Left lung (tissue), 4 donors: ENCODE measurements at regions not wholly inside any gene's neighbourhood (a gene's known extent, or its start where the extent isn't known, plus 50 kb on each side); places are given as distances from the start of the nearest gene placed in this dataset.
"Not testable (repeated sequence)": the region's sequence is repeated elsewhere in the genome, so short reads cannot be mapped to it uniquely, and the experiment has no call there.

Experiments used
- ATAC-seq: fragments of 200-7000 bp; cut with Tn5 transposase; one replicate; pipeline ENCODE4 v1.9.1; 2020; ENCODE audit warnings: moderate library complexity
- DNase-seq, 4 donors: peaks; one replicate each; pipeline ENCODE4 v3.0.0-alpha.2; 2013 to 2020
- H3K27ac ChIP-seq, 2 donors: fragments of 200-600 bp; sonication (generic) in 1 of 2; one replicate each; pipeline versions ENCODE4 v1.5.0 to v1.8.0; 2020 to 2021
- H3K27me3 ChIP-seq, 2 donors: fragments of 200-600 bp; sonication (generic) in 1 of 2; one replicate each; pipeline versions ENCODE4 v1.5.0 to v1.8.0; 2020 to 2021
- H3K36me3 ChIP-seq, 2 donors: fragments of 200-600 bp; sonication (generic) in 1 of 2; one replicate each; pipeline versions ENCODE4 v1.5.0 to v1.8.0; 2020 to 2021
- H3K4me1 ChIP-seq, 2 donors: fragments of 200-600 bp; one replicate each; pipeline ENCODE4 v1.8.0; 2021
- H3K4me3 ChIP-seq, 2 donors: fragments of 200-600 bp; sonication (generic) in 1 of 2; one replicate each; pipeline versions ENCODE4 v1.5.0 to v1.8.0; 2020 to 2021; ENCODE audit warnings: mild to moderate bottlenecking in 1 of 2
- H3K9me3 ChIP-seq, 2 donors: fragments of 200-600 bp; sonication (generic) in 1 of 2; one replicate each; pipeline versions ENCODE4 v1.5.0 to v1.8.0; 2020 to 2021
- CTCF ChIP-seq, 2 donors: fragments of 200-600 bp; sonication (generic) in 1 of 2; IDR thresholded peaks; one replicate each; pipeline versions ENCODE4 v1.5.0 to v1.8.0; 2021; ENCODE audit warnings: antibody characterized with exemption in 2 of 2
- intact Hi-C, 2 donors: fragments of 100-400 bp; cut with DNase I; formaldehyde crosslinking; loops; one replicate each; pipeline versions ENCODE4 v1.11.2 to v1.14.2; 2022
- donor health status: DM: no; HTN: yes; CAD: no.
- donor health status: DM: no; HTN: no; CAD: no.

- H3K4me3 ChIP-seq: no peak overlapping the region
- intact Hi-C loops: no loop called here
- H3K27me3 ChIP-seq: no peaks in the 10 kb centered on the region
- ATAC-seq (no peak), DNase-seq (no peak)
- no peaks in the 10 kb centered on the region for H3K4me1 ChIP-seq
- TF ChIP-seq CTCF (IDR thresholded peaks at IDR 0.05): no peak
- no peaks in the 10 kb centered on the region for H3K36me3 ChIP-seq
- H3K27ac ChIP-seq: no peak overlapping the region
- no peaks in the 10 kb centered on the region for H3K9me3 ChIP-seq
Measured at GRCh38 chr14:83972631-83973030, 1557.3 kb upstream of the FLRT2 start.

- ATAC-seq (no peak), DNase-seq (peak in 1 of 4 donors; percentile 6)
- no peaks in the 10 kb centered on the region for H3K4me1 ChIP-seq
- no peaks in the 10 kb centered on the region for H3K9me3 ChIP-seq
- H3K27ac ChIP-seq: no peak overlapping the region
- no peaks in the 10 kb centered on the region for H3K36me3 ChIP-seq
- H3K4me3 ChIP-seq: no peak overlapping the region
- intact Hi-C loops: no loop called here
- no peaks in the 10 kb centered on the region for H3K27me3 ChIP-seq
- TF ChIP-seq CTCF (IDR thresholded peaks at IDR 0.05): no peak
Measured at GRCh38 chr14:83974647-83975163, 1555.2 kb upstream of the FLRT2 start.

GRCh38 chr14:83975435-83975834 lies 1554.5 kb upstream of the FLRT2 start:
- Histone ChIP-seq H3K4me1 (no peaks in the 10 kb centered on the region), H3K4me3 (no peak overlapping the region)
- no peak for ATAC-seq

GRCh38 chr14:83975841-83976770 lies 1553.8 kb upstream of the FLRT2 start:
- H3K4me1 ChIP-seq: no peaks in the 10 kb centered on the region
- DNase-seq (peak in 2 of 4 donors; percentile 59 to 62), ATAC-seq (peak; percentile 50)
- peak overlapping the region in 1 of 2 donors; percentile 34 for H3K27ac ChIP-seq
- intact Hi-C loops: no loop called here
- no peak overlapping the region for H3K4me3 ChIP-seq
- H3K9me3 ChIP-seq: no peaks in the 10 kb centered on the region
- TF ChIP-seq CTCF (IDR thresholded peaks at IDR 0.05): no peak
- H3K36me3 ChIP-seq: no peaks in the 10 kb centered on the region
- no peaks in the 10 kb centered on the region for H3K27me3 ChIP-seq

More at GRCh38 chr14:83975435-83975834, 1554.5 kb upstream of the FLRT2 start:
- DNase-seq: peak in 1 of 4 donors; percentile 7
- no peaks in the 10 kb centered on the region for H3K27me3 ChIP-seq
- no peaks in the 10 kb centered on the region for H3K9me3 ChIP-seq
- intact Hi-C loops: no loop called here
- H3K27ac ChIP-seq: peak overlapping the region in 1 of 2 donors; percentile 34
- H3K36me3 ChIP-seq: no peaks in the 10 kb centered on the region
- no peak for TF ChIP-seq CTCF (IDR thresholded peaks at IDR 0.05)

- Histone ChIP-seq H3K27me3 (no peaks in the 10 kb centered on the region), H3K27ac (no peak overlapping the region), H3K36me3 (no peaks in the 10 kb centered on the region), H3K4me1 (no peaks in the 10 kb centered on the region), H3K9me3 (peaks cover 0 to 3% of the 10 kb centered on the region in 2 donors), H3K4me3 (no peak overlapping the region)
- ATAC-seq (no peak), DNase-seq (no peak)
- intact Hi-C loops: no loop called here
- TF ChIP-seq CTCF (IDR thresholded peaks at IDR 0.05): no peak
Measured at GRCh38 chr14:83977583-83977982, 1552.4 kb upstream of the FLRT2 start.

- H3K27ac ChIP-seq, H3K36me3 ChIP-seq, H3K4me1 ChIP-seq, H3K4me3 ChIP-seq, DNase-seq, intact Hi-C loops, ATAC-seq, H3K9me3 ChIP-seq, H3K27me3 ChIP-seq: not testable (repeated sequence)
Measured at GRCh38 chr14:83981676-83982258, 1548.2 kb upstream of the FLRT2 start.
